Fibroblast of lung (primary cell): ENCODE measurements at regions not wholly inside any gene's neighbourhood (a gene's known extent, or its start where the extent isn't known, plus 50 kb on each side); places are given as distances from the start of the nearest gene placed in this dataset.

Experiments used
- DNase-seq, 2 donors: peaks; one replicate each; pipeline versions ENCODE4 v3.0.0 to v3.0.0-alpha.2; 2010; ENCODE audit warnings: low read depth in 2 of 2
- H2AFZ ChIP-seq: 2 replicates; pipeline ENCODE4 v1.5.1; 2012; ENCODE audit warnings: low read length, control low read depth, inconsistent platforms
- H3K27ac ChIP-seq: 2 replicates; pipeline ENCODE4 v1.5.1; 2011; ENCODE audit warnings: low read length, control low read depth; ENCODE audit not compliant: insufficient read depth
- H3K27me3 ChIP-seq: 2 replicates; pipeline ENCODE4 v1.5.1; 2011; ENCODE audit warnings: mild to moderate bottlenecking, low read length; ENCODE audit not compliant: control insufficient read depth, insufficient read depth
- H3K36me3 ChIP-seq: 2 replicates; pipeline ENCODE4 v1.5.1; 2011; ENCODE audit warnings: low read length; ENCODE audit not compliant: control insufficient read depth, insufficient read depth
- H3K4me1 ChIP-seq: 2 replicates; pipeline ENCODE4 v1.5.1; 2011; ENCODE audit warnings: low read length; ENCODE audit not compliant: control insufficient read depth, insufficient read depth; ENCODE audit errors: extremely low read depth
- H3K4me2 ChIP-seq: 2 replicates; pipeline ENCODE4 v1.5.1; 2011; ENCODE audit warnings: low read length, control low read depth; ENCODE audit not compliant: insufficient read depth; ENCODE audit errors: extremely low read depth
- H3K4me3 ChIP-seq, 4 experiments: fragments of 200-600 bp in 1 of 4; sonication (generic) in 1 of 4; replicated peaks in 1 of 4; 2 replicates each; pipeline ENCODE4 v1.5.1; 2011 to 2016; ENCODE audit warnings: low read length in 4 of 4, low read depth in 3 of 4, mild to moderate bottlenecking in 3 of 4, control low read depth in 2 of 4, inconsistent platforms in 1 of 4, mixed read lengths in 1 of 4; ENCODE audit not compliant: insufficient read depth in 1 of 4; ENCODE audit errors: control extremely low read depth in 1 of 4
- H3K79me2 ChIP-seq: 2 replicates; pipeline ENCODE4 v1.5.1; 2012; ENCODE audit warnings: mild to moderate bottlenecking, low read length, inconsistent platforms; ENCODE audit not compliant: control insufficient read depth, insufficient read depth
- H3K9ac ChIP-seq: 2 replicates; pipeline ENCODE4 v1.5.1; 2011; ENCODE audit warnings: mild to moderate bottlenecking, low read length, control low read depth; ENCODE audit not compliant: insufficient read depth
- H3K9me3 ChIP-seq: 2 replicates; pipeline ENCODE4 v1.5.1; 2012; ENCODE audit warnings: low read depth, low read length; ENCODE audit not compliant: control insufficient read depth, insufficient read depth
- H4K20me1 ChIP-seq: 2 replicates; pipeline ENCODE4 v1.5.1; 2011; ENCODE audit warnings: low read length; ENCODE audit not compliant: control insufficient read depth, insufficient read depth; ENCODE audit errors: extremely low read depth
- CTCF ChIP-seq, 2 donors: IDR thresholded peaks in 1 of 2; conservative IDR thresholded peaks in 1 of 2; 1 replicate in 1 of 2; 2 replicates in 1 of 2; pipeline ENCODE4 v1.5.1; 2011 to 2012; ENCODE audit warnings: low read length in 2 of 2, control low read depth in 1 of 2, inconsistent platforms in 1 of 2, low read depth in 1 of 2, mild to moderate bottlenecking in 1 of 2
- EZH2 ChIP-seq: IDR thresholded peaks from 2 replicates; pipeline ENCODE4 v1.5.1; 2012; ENCODE audit warnings: low read length, control low read depth, mild to moderate bottlenecking; ENCODE audit errors: missing control alignments

DNA sequence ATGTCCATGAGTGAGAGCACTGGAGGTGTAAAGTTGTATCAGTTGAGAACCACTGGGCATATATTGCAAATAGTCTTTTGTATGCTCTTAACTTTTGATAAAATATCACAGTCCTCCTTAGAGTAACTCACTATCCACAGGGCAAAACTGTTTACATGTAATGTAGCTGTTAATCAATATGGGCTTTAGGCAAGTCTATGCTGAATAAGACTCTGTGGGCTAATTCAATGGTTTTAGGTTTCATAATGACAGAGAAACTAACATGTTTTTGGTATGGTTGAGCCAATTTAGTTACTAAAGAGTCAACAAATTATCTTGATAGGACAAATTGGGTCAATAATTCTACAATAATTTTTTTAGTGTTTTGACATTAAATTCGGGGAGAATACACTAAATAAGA lies 1134.9 kb upstream of the FAM98A start:
- no peak overlapping the region for H3K9ac ChIP-seq
- no peak overlapping the region for H3K4me2 ChIP-seq
- no peak overlapping the region for H3K27ac ChIP-seq
- no peaks in the 10 kb centered on the region for H3K9me3 ChIP-seq
- no peak for DNase-seq
- H3K36me3 ChIP-seq, result no peaks in the 10 kb centered on the region
- no peak overlapping the region for H3K4me3 ChIP-seq
- no peaks in the 10 kb centered on the region for H4K20me1 ChIP-seq
- H3K27me3 ChIP-seq, result no peaks in the 10 kb centered on the region
- no peaks in the 10 kb centered on the region for H3K79me2 ChIP-seq
- H3K4me1 ChIP-seq, result no peaks in the 10 kb centered on the region
- TF ChIP-seq EZH2 (no peak), CTCF (conservative IDR thresholded peaks at IDR 0.05 in 1 of 2, IDR thresholded peaks at IDR 0.05 in 1 of 2; ENCODE audit: low read depth in 1 of 2, low read length in 2 of 2) (no peak)
- no peak overlapping the region for H2AFZ ChIP-seq

- Histone ChIP-seq H3K36me3 (no peaks in the 10 kb centered on the region), H3K9ac (no peak overlapping the region), H4K20me1 (no peaks in the 10 kb centered on the region), H3K79me2 (no peaks in the 10 kb centered on the region), H3K4me3 (no peak overlapping the region), H3K9me3 (no peaks in the 10 kb centered on the region), H3K4me2 (no peak overlapping the region), H3K27ac (no peak overlapping the region), H3K27me3 (no peaks in the 10 kb centered on the region), H2AFZ (no peak overlapping the region), H3K4me1 (no peaks in the 10 kb centered on the region)
- TF ChIP-seq CTCF (conservative IDR thresholded peaks at IDR 0.05 in 1 of 2, IDR thresholded peaks at IDR 0.05 in 1 of 2; ENCODE audit: low read depth in 1 of 2, low read length in 2 of 2) (no peak), EZH2 (no peak)
- no peak for DNase-seq
Observed at GRCh38 chr2:34731292-34731691, 1132.2 kb upstream of the FAM98A start.

- Histone ChIP-seq H3K9me3 (no peaks in the 10 kb centered on the region), H3K27ac (no peak overlapping the region), H3K36me3 (no peaks in the 10 kb centered on the region), H3K9ac (no peak overlapping the region), H3K79me2 (no peaks in the 10 kb centered on the region), H3K4me1 (no peaks in the 10 kb centered on the region), H4K20me1 (no peaks in the 10 kb centered on the region), H2AFZ (no peak overlapping the region), H3K4me3 (no peak overlapping the region), H3K27me3 (no peaks in the 10 kb centered on the region), H3K4me2 (no peak overlapping the region)
- DNase-seq, result no peak
- TF ChIP-seq EZH2 (no peak), CTCF (conservative IDR thresholded peaks at IDR 0.05 in 1 of 2, IDR thresholded peaks at IDR 0.05 in 1 of 2; ENCODE audit: low read depth in 1 of 2, low read length in 2 of 2) (no peak)
Observed at GRCh38 chr2:34729845-34730244, 1130.7 kb upstream of the FAM98A start.
